Activated B cell treated with CpG ODN at 0.5 μM for 24 hours (primary cell): ENCODE measurements at regions not wholly inside any gene's neighbourhood (a gene's known extent, or its start where the extent isn't known, plus 50 kb on each side); places are given as distances from the start of the nearest gene placed in this dataset.

Source experiments
- ATAC-seq: fragments of 200-7000 bp; cut with Tn5 transposase; one replicate; pipeline ENCODE4 v1.10.0; 2021; ENCODE audit warnings: low read depth, mild to moderate bottlenecking, moderate library complexity
- CTCF ChIA-PET: fragments of 350-600 bp; sonication (Branson Sonifier 250); formaldehyde crosslinking; loops from one replicate; lab custom pipeline; 2021; ENCODE audit warnings: antibody characterized with exemption; lab: Charles Lee
- POLR2A ChIA-PET: fragments of 350-600 bp; sonication (Branson Sonifier 250); formaldehyde crosslinking; loops from one replicate; lab custom pipeline; 2021; ENCODE audit warnings: antibody characterized with exemption; lab: Charles Lee
- DNase-seq: peaks from one replicate; pipeline ENCODE4 v3.0.0; 2022
- H3K27ac Mint-ChIP-seq: one replicate; pipeline ENCODE4 v1.8.0; 2020; ENCODE audit warnings: mixed read lengths
- H3K27me3 Mint-ChIP-seq: one replicate; pipeline ENCODE4 v1.8.0; 2021; ENCODE audit warnings: mixed read lengths
- H3K36me3 Mint-ChIP-seq: one replicate; pipeline ENCODE4 v1.8.0; 2021; ENCODE audit warnings: low read depth, mixed read lengths
- H3K4me1 Mint-ChIP-seq: one replicate; pipeline ENCODE4 v1.8.0; 2021; ENCODE audit warnings: mixed read lengths
- H3K4me3 Mint-ChIP-seq: one replicate; pipeline ENCODE4 v1.8.0; 2020; ENCODE audit warnings: mild to moderate bottlenecking, mixed read lengths
- H3K9me3 Mint-ChIP-seq: one replicate; pipeline ENCODE4 v1.8.0; 2020; ENCODE audit warnings: mixed read lengths
- intact Hi-C: fragments of 100-400 bp; cut with micrococcal nuclease; formaldehyde crosslinking; loops from one replicate; pipeline ENCODE4 v1.15.1; 2024
- TF ChIP-seq, protein P1 (sequence below): fragments of 200-600 bp; IDR thresholded peaks from one replicate; pipeline ENCODE4 v1.8.0; 2022; ENCODE audit warnings: antibody characterized with exemption, mild to moderate bottlenecking

DNA sequence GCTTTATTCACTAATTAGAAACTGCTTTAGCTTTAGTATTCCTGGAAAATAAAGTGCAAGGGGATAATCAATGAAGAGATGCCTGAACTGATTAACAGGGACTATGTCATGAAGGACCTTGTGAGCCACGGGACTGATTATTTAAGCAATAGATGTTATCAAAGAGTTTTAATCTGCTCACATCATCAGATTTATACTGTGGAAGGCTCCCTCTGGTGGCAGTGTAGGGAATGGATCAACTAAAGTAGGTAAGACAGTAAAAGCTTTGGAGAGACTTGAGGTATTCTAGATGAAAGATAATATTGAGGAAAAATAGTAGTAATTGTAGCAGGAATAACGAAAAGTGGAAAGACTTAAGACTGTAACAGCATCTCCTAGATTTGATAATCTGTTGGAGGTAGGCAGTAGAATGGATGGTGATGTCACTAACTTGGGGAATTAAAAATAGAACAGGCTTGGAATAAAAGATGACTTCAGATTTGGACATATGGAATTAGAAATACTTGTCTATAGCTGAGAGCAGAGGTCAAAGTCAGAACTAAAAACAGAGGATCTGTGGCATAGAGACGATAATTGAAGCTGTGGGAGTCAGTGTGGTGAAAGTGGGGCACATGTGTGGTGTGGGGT, 80.3 kb upstream of the HTR1E start:
- ChIA-PET POLR2A (no interaction called here), CTCF (interaction anchor here (0.5 to 1.5 kb wide), 3 partner anchors 193 to 1499 kb away, joined by 3 to 4 read pairs (median 3); no protein-coding TSS in a partner anchor)
- no peak overlapping the region for H3K27ac Mint-ChIP-seq
- peaks cover 4% of the 10 kb centered on the region for H3K27me3 Mint-ChIP-seq
- H3K9me3 Mint-ChIP-seq, result no peaks in the 10 kb centered on the region
- H3K4me3 Mint-ChIP-seq, result no peak overlapping the region
- intact Hi-C loops, result loop anchor here (2.0 kb wide), 1 partner anchor 934 kb away; no protein-coding TSS in a partner anchor
- H3K36me3 Mint-ChIP-seq, result no peaks in the 10 kb centered on the region
- no peaks in the 10 kb centered on the region for H3K4me1 Mint-ChIP-seq
- ATAC-seq (no peak), DNase-seq (no peak)
- TF ChIP-seq, protein P1, sequence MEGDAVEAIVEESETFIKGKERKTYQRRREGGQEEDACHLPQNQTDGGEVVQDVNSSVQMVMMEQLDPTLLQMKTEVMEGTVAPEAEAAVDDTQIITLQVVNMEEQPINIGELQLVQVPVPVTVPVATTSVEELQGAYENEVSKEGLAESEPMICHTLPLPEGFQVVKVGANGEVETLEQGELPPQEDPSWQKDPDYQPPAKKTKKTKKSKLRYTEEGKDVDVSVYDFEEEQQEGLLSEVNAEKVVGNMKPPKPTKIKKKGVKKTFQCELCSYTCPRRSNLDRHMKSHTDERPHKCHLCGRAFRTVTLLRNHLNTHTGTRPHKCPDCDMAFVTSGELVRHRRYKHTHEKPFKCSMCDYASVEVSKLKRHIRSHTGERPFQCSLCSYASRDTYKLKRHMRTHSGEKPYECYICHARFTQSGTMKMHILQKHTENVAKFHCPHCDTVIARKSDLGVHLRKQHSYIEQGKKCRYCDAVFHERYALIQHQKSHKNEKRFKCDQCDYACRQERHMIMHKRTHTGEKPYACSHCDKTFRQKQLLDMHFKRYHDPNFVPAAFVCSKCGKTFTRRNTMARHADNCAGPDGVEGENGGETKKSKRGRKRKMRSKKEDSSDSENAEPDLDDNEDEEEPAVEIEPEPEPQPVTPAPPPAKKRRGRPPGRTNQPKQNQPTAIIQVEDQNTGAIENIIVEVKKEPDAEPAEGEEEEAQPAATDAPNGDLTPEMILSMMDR, result peak; percentile 69

DNA sequence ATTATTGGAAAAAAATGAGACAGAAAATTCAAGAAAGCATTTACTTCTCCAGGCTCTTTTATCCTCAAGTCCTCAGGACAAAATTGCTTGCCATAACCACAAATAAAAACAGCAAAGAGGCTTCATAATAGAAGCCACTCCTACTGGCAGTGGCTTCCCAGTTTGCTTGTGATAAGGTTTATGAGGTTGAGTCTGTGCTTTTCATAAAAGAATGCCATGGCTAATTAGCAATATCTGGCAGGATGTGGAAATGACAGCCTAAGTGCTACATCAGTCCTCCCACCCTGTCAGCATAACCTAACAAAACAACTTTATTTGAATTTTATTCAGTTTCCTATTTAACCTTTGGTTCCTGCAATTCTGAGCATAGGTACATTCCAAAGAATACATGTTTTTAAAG, 80.9 kb upstream of the HTR1E start:
- no peak for DNase-seq
- Mint-ChIP-seq H3K36me3 (no peaks in the 10 kb centered on the region), H3K4me3 (no peak overlapping the region), H3K27ac (no peak overlapping the region), H3K9me3 (no peaks in the 10 kb centered on the region), H3K4me1 (no peaks in the 10 kb centered on the region), H3K27me3 (peaks cover 4% of the 10 kb centered on the region)
- CTCF ChIA-PET, result interaction anchor here (0.5 to 1.5 kb wide), 2 partner anchors 193 to 933 kb away, joined by 3 to 4 read pairs; no protein-coding TSS in a partner anchor
- ATAC-seq, result no peak
- POLR2A ChIA-PET, result no interaction called here
- intact Hi-C loops, result loop anchor here (2.0 kb wide), 1 partner anchor 934 kb away; no protein-coding TSS in a partner anchor
- TF ChIP-seq, protein P1, result no peak

DNA sequence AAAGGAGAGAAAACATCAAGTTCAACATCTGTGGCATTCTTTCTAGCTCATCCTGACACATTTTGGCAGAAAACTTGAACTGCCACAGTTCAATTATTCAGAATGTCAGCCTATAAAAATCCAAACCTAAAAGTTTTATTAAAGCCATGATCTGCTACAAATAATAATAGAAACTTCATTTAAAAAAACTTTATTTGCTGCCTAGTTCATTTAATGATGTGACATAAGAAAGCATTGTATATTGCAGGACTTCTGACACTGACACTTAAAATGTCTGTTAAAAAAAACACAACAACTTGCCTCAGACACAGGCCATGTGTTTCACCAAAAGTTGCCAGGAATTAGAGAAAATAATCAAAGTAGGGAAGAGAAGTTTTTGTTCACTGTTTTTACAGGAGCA, 88.3 kb upstream of the HTR1E start:
- POLR2A ChIA-PET, result no interaction called here
- no peaks in the 10 kb centered on the region for H3K36me3 Mint-ChIP-seq
- DNase-seq (no peak), ATAC-seq (no peak)
- H3K4me3 Mint-ChIP-seq, result no peak overlapping the region
- CTCF ChIA-PET, result no interaction called here
- peaks cover 4% of the 10 kb centered on the region for H3K27me3 Mint-ChIP-seq
- peaks cover 2% of the 10 kb centered on the region for H3K9me3 Mint-ChIP-seq
- TF ChIP-seq, protein P1, result no peak
- H3K27ac Mint-ChIP-seq, result no peak overlapping the region
- intact Hi-C loops, result no loop called here
- no peaks in the 10 kb centered on the region for H3K4me1 Mint-ChIP-seq

DNA sequence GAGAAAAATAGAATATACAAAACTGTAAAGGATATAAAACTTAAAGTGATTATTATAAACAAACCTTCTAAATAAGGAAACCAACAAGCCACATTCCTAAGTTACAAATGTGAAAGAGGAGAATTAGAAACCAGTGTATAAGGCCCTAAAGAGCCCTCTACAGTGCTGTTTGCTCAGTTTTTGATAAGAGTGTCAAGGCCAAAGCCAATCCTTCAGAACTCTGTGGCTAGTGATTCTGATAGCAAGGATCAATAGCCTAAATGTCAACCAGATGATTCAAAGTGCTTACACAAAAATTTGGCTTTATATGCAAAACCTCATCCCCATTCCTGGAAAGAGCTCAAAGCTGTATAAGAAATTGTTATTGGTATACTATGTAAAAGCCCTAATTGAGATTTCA, 104.6 kb upstream of the HTR1E start:
- H3K9me3 Mint-ChIP-seq, result no peaks in the 10 kb centered on the region
- H3K4me1 Mint-ChIP-seq, result no peaks in the 10 kb centered on the region
- no peaks in the 10 kb centered on the region for H3K27me3 Mint-ChIP-seq
- no peak overlapping the region for H3K4me3 Mint-ChIP-seq
- POLR2A ChIA-PET, result no interaction called here
- ATAC-seq (no peak), DNase-seq (no peak)
- TF ChIP-seq, protein P1, result no peak
- no peak overlapping the region for H3K27ac Mint-ChIP-seq
- intact Hi-C loops, result no loop called here
- no peaks in the 10 kb centered on the region for H3K36me3 Mint-ChIP-seq
- CTCF ChIA-PET, result no interaction called here

DNA sequence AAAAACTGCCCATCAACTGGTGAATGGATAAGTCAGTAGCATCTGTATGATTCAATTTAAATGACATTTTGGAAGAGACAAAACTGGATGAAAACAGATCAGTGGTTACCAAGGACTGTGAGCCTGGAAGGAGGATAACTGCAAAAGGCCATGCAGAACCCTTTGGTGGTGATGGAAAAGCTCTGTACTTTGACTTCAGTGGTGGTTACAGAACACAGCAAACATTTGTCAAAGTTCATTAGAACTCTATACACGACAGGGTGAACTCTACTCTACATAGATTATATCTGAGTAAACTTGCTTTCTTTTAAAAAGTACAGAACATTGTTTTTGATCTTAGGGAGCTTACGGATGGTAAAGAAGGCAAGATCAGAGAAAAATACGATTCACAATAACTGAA, 111.9 kb upstream of the HTR1E start:
- no peak overlapping the region for H3K4me3 Mint-ChIP-seq
- DNase-seq (no peak), ATAC-seq (no peak)
- ChIA-PET POLR2A (no interaction called here), CTCF (no interaction called here)
- no peaks in the 10 kb centered on the region for H3K36me3 Mint-ChIP-seq
- H3K4me1 Mint-ChIP-seq, result no peaks in the 10 kb centered on the region
- no peaks in the 10 kb centered on the region for H3K9me3 Mint-ChIP-seq
- no peak overlapping the region for H3K27ac Mint-ChIP-seq
- no peaks in the 10 kb centered on the region for H3K27me3 Mint-ChIP-seq
- intact Hi-C loops, result no loop called here
- TF ChIP-seq, protein P1, result no peak
